ENCODE measurements at regions not wholly inside any gene's neighbourhood (a gene's known extent, or its start where the extent isn't known, plus 50 kb on each side); places are given as distances from the start of the nearest gene placed in this dataset.

DNA sequence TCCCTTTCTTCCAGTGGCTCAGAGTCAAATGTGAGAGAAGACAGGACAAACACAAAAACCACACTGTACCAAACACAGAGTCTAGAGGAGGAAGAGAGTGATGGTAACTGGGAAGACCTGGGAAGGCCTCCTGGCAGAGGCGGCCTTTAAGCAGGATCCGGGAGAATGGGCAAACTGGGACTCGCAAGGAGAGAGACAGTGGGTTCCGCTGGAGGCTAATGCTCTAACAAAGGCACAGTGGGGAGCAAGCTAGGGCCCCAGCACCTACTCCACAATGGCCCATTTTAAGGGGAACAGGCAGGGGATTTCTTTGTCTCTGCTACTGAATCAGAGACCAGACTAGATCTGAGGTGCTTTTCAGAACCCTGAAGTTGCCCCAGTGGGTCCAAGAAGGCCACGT is 81.4 kb upstream of the HES1 start:
- TF ChIP-seq CREB1 (CRISPR knock-in tag; IDR thresholded peaks at IDR 0.05; ENCODE audit: low read depth) (no peak), EZH2phosphoT487 (IDR thresholded peaks at IDR 0.05; ENCODE audit: unreplicated experiment) (no peak), EZH2 (IDR thresholded peaks at IDR 0.05; ENCODE audit: low read depth, unreplicated experiment) (no peak), POLR2AphosphoS5 (IDR thresholded peaks at IDR 0.05; ENCODE audit: low read depth) (no peak), NANOG (IDR thresholded peaks at IDR 0.05; ENCODE audit: borderline replicate concordance) (no peak), STAT1 (IDR thresholded peaks at IDR 0.05; ENCODE audit: unreplicated experiment) (no peak), JUNB (IDR thresholded peaks at IDR 0.05; ENCODE audit: unreplicated experiment) (no peak), ZNF114 (CRISPR knock-in tag; IDR thresholded peaks at IDR 0.05) (no peak)
- TF ChIP-seq, protein P1, sequence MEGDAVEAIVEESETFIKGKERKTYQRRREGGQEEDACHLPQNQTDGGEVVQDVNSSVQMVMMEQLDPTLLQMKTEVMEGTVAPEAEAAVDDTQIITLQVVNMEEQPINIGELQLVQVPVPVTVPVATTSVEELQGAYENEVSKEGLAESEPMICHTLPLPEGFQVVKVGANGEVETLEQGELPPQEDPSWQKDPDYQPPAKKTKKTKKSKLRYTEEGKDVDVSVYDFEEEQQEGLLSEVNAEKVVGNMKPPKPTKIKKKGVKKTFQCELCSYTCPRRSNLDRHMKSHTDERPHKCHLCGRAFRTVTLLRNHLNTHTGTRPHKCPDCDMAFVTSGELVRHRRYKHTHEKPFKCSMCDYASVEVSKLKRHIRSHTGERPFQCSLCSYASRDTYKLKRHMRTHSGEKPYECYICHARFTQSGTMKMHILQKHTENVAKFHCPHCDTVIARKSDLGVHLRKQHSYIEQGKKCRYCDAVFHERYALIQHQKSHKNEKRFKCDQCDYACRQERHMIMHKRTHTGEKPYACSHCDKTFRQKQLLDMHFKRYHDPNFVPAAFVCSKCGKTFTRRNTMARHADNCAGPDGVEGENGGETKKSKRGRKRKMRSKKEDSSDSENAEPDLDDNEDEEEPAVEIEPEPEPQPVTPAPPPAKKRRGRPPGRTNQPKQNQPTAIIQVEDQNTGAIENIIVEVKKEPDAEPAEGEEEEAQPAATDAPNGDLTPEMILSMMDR (conservative IDR thresholded peaks at IDR 0.05; ENCODE audit: low read depth in 2 of 2), result no peak
- TF ChIP-seq, protein P2, sequence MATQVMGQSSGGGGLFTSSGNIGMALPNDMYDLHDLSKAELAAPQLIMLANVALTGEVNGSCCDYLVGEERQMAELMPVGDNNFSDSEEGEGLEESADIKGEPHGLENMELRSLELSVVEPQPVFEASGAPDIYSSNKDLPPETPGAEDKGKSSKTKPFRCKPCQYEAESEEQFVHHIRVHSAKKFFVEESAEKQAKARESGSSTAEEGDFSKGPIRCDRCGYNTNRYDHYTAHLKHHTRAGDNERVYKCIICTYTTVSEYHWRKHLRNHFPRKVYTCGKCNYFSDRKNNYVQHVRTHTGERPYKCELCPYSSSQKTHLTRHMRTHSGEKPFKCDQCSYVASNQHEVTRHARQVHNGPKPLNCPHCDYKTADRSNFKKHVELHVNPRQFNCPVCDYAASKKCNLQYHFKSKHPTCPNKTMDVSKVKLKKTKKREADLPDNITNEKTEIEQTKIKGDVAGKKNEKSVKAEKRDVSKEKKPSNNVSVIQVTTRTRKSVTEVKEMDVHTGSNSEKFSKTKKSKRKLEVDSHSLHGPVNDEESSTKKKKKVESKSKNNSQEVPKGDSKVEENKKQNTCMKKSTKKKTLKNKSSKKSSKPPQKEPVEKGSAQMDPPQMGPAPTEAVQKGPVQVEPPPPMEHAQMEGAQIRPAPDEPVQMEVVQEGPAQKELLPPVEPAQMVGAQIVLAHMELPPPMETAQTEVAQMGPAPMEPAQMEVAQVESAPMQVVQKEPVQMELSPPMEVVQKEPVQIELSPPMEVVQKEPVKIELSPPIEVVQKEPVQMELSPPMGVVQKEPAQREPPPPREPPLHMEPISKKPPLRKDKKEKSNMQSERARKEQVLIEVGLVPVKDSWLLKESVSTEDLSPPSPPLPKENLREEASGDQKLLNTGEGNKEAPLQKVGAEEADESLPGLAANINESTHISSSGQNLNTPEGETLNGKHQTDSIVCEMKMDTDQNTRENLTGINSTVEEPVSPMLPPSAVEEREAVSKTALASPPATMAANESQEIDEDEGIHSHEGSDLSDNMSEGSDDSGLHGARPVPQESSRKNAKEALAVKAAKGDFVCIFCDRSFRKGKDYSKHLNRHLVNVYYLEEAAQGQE (IDR thresholded peaks at IDR 0.05; ENCODE audit: unreplicated experiment), result no peak
- TF ChIP-seq, protein P3, sequence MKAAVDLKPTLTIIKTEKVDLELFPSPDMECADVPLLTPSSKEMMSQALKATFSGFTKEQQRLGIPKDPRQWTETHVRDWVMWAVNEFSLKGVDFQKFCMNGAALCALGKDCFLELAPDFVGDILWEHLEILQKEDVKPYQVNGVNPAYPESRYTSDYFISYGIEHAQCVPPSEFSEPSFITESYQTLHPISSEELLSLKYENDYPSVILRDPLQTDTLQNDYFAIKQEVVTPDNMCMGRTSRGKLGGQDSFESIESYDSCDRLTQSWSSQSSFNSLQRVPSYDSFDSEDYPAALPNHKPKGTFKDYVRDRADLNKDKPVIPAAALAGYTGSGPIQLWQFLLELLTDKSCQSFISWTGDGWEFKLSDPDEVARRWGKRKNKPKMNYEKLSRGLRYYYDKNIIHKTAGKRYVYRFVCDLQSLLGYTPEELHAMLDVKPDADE (IDR thresholded peaks at IDR 0.05), result no peak
- TF ChIP-seq, protein P4, sequence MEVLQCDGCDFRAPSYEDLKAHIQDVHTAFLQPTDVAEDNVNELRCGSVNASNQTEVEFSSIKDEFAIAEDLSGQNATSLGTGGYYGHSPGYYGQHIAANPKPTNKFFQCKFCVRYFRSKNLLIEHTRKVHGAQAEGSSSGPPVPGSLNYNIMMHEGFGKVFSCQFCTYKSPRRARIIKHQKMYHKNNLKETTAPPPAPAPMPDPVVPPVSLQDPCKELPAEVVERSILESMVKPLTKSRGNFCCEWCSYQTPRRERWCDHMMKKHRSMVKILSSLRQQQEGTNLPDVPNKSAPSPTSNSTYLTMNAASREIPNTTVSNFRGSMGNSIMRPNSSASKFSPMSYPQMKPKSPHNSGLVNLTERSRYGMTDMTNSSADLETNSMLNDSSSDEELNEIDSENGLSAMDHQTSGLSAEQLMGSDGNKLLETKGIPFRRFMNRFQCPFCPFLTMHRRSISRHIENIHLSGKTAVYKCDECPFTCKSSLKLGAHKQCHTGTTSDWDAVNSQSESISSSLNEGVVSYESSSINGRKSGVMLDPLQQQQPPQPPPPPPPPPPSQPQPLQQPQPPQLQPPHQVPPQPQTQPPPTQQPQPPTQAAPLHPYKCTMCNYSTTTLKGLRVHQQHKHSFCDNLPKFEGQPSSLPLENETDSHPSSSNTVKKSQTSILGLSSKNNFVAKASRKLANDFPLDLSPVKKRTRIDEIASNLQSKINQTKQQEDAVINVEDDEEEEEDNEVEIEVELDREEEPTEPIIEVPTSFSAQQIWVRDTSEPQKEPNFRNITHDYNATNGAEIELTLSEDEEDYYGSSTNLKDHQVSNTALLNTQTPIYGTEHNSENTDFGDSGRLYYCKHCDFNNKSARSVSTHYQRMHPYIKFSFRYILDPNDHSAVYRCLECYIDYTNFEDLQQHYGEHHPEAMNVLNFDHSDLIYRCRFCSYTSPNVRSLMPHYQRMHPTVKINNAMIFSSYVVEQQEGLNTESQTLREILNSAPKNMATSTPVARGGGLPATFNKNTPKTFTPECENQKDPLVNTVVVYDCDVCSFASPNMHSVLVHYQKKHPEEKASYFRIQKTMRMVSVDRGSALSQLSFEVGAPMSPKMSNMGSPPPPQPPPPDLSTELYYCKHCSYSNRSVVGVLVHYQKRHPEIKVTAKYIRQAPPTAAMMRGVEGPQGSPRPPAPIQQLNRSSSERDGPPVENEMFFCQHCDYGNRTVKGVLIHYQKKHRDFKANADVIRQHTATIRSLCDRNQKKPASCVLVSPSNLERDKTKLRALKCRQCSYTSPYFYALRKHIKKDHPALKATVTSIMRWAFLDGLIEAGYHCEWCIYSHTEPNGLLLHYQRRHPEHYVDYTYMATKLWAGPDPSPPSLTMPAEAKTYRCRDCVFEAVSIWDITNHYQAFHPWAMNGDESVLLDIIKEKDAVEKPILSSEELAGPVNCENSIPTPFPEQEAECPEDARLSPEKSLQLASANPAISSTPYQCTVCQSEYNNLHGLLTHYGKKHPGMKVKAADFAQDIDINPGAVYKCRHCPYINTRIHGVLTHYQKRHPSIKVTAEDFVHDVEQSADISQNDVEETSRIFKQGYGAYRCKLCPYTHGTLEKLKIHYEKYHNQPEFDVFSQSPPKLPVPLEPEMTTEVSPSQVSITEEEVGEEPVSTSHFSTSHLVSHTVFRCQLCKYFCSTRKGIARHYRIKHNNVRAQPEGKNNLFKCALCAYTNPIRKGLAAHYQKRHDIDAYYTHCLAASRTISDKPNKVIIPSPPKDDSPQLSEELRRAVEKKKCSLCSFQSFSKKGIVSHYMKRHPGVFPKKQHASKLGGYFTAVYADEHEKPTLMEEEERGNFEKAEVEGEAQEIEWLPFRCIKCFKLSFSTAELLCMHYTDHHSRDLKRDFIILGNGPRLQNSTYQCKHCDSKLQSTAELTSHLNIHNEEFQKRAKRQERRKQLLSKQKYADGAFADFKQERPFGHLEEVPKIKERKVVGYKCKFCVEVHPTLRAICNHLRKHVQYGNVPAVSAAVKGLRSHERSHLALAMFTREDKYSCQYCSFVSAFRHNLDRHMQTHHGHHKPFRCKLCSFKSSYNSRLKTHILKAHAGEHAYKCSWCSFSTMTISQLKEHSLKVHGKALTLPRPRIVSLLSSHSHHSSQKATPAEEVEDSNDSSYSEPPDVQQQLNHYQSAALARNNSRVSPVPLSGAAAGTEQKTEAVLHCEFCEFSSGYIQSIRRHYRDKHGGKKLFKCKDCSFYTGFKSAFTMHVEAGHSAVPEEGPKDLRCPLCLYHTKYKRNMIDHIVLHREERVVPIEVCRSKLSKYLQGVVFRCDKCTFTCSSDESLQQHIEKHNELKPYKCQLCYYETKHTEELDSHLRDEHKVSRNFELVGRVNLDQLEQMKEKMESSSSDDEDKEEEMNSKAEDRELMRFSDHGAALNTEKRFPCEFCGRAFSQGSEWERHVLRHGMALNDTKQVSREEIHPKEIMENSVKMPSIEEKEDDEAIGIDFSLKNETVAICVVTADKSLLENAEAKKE (CRISPR knock-in tag; IDR thresholded peaks at IDR 0.05), result no peak
